ENCODE measurements at regions not wholly inside any gene's neighbourhood (a gene's known extent, or its start where the extent isn't known, plus 50 kb on each side); places are given as distances from the start of the nearest gene placed in this dataset.

DNA sequence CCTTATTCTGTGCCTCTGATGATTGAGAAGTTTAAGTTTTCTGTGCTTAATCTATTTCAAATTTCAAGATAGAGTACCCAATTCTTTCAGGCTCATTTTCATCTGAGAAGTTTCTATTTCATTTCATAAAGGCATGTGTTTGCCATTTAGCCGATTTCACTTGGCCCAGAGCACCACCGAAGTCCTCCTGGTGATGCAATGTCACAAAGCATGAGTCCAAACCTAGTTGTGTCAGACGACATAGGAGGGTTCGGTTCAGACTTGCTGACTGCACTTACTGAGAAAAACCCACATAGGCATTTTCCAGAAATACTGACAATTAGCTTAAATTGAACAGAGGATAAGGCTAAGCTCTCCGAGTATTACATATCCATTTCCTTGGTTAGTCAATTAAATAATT, 152.4 kb upstream of the FAR2 start:
- TF ChIP-seq POLR2A (IDR thresholded peaks at IDR 0.05) = no peak
- TF ChIP-seq, protein P1, sequence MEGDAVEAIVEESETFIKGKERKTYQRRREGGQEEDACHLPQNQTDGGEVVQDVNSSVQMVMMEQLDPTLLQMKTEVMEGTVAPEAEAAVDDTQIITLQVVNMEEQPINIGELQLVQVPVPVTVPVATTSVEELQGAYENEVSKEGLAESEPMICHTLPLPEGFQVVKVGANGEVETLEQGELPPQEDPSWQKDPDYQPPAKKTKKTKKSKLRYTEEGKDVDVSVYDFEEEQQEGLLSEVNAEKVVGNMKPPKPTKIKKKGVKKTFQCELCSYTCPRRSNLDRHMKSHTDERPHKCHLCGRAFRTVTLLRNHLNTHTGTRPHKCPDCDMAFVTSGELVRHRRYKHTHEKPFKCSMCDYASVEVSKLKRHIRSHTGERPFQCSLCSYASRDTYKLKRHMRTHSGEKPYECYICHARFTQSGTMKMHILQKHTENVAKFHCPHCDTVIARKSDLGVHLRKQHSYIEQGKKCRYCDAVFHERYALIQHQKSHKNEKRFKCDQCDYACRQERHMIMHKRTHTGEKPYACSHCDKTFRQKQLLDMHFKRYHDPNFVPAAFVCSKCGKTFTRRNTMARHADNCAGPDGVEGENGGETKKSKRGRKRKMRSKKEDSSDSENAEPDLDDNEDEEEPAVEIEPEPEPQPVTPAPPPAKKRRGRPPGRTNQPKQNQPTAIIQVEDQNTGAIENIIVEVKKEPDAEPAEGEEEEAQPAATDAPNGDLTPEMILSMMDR (IDR thresholded peaks at IDR 0.05) = no peak
- Histone ChIP-seq H3K27ac (no peak overlapping the region), H3K36me3 (replicated peaks in 1 of 2; ENCODE audit: insufficient read depth in 1 of 2, low read depth in 2 of 2) (no peaks in the 10 kb centered on the region), H3K27me3 (no peaks in the 10 kb centered on the region), H3K4me3 (no peak overlapping the region), H3K9me3 (no peaks in the 10 kb centered on the region), H3K4me1 (no peaks in the 10 kb centered on the region)
- DNase-seq (no peak), ATAC-seq (no peak)
- intact Hi-C loops (cut with DNase I) = no loop called here
- 83 to 89% methylated on average over 5 of the region's 5 CpGs for WGBS, 2 donors

DNA sequence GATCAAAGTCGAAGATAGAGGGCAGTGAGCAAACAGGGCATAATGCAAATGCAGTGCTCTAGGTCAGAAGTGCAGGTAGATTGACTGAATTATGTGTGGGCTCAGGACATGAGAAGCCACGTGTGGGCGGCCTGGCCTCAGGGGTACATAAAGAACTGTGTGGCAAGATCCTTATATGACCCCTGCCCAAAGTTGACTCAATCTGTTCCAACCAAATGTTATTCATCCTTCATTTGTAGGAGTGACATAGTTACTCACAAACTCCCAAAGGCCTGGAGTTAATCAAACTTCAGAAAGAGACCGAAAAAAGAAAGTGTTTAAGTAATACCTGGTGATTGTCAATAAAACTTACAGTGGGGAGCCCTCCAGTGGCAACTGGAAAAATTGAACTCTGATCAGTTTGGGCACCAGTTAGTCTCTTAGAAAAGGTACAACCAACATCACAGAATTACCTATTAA, 150.4 kb upstream of the FAR2 start:
- no peak overlapping the region for H3K27ac ChIP-seq
- no peaks in the 10 kb centered on the region for H3K27me3 ChIP-seq
- 54 to 67% methylated on average over 4 of the region's 4 CpGs for WGBS, 2 donors
- TF ChIP-seq, protein P1 (IDR thresholded peaks at IDR 0.05) = peak in 4 of 7 experiments; percentile 15 to 41 (median 27)
- TF ChIP-seq POLR2A (IDR thresholded peaks at IDR 0.05) = no peak
- ATAC-seq = no peak
- intact Hi-C loops (cut with DNase I) = no loop called here
- H3K4me1 ChIP-seq = no peaks in the 10 kb centered on the region
- H3K9me3 ChIP-seq = no peaks in the 10 kb centered on the region
- no peak overlapping the region for H3K4me3 ChIP-seq
- no peaks in the 10 kb centered on the region for H3K36me3 ChIP-seq (replicated peaks in 1 of 2; ENCODE audit: insufficient read depth in 1 of 2, low read depth in 2 of 2)
- DNase-seq = no peak

DNA sequence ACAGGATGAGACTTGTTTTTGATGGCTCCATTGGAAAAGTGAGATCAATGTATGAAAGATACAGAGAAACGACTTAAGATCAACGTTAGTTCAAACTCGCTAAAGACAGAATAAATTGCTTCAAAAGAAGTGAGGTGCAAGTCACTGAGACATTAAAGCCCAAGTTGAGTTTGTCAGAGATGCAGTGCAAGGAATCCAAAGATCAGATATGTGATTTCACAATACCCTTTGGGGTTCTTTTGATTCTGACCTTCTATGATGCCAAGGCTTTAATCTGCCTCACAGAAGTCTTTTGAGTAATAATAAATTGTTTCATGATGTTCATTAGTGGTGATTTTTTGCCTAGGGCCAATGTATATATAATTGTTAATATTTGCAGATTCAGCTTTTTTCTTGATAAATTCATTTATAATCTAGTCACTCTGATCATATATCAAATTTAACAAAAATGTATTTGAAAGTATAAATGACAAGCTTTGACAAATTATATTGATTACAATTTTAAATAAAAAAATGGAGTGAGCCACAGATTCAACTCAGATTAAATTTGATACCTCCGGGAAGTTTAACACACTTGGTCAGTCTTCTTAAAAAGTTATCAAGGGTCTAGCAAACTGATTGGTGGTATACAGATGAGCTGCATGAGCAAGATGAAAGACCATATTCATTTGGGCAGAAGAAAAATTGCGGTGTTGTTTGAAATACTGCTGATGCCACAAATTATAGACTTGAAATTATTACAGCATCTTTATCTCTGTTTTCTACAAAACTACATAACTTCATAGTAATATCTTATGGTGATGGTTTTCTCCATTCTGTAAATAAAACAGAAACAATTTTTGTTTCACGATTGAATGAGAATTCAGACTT, 144.8 kb upstream of the FAR2 start:
- H3K9me3 ChIP-seq = no peaks in the 10 kb centered on the region
- intact Hi-C loops (cut with DNase I) = no loop called here
- DNase-seq (no peak), ATAC-seq (no peak)
- no peak for TF ChIP-seq POLR2A (IDR thresholded peaks at IDR 0.05)
- TF ChIP-seq, protein P1 (IDR thresholded peaks at IDR 0.05) = no peak
- no peak overlapping the region for H3K27ac ChIP-seq
- no peaks in the 10 kb centered on the region for H3K4me1 ChIP-seq
- no peaks in the 10 kb centered on the region for H3K27me3 ChIP-seq
- no peak overlapping the region for H3K4me3 ChIP-seq
- no peaks in the 10 kb centered on the region for H3K36me3 ChIP-seq (replicated peaks in 1 of 2; ENCODE audit: insufficient read depth in 1 of 2, low read depth in 2 of 2)
- WGBS, 2 donors = 58 to 66% methylated on average over 6 of the region's 6 CpGs

DNA sequence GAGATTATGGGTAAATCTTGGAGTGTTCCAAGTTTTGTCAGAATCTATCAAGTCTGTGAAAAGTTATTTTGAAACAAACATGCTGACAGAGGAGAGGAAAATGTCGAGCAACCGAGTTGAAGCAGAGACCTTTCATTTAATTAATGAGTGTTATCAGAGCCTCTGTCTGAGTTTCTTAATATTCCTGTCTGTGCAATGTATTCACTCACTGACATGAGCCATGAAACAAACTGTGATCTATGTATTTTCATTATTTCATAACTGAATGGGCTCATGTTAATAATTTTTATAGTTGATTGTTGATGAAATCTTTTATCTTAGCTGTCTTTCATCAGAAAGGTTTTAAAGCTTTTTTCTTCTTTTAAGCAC, 144.2 kb upstream of the FAR2 start:
- WGBS, 2 donors = 42 to 51% methylated on average over 2 of the region's 2 CpGs
- Histone ChIP-seq H3K27me3 (no peaks in the 10 kb centered on the region), H3K36me3 (replicated peaks in 1 of 2; ENCODE audit: insufficient read depth in 1 of 2, low read depth in 2 of 2) (no peaks in the 10 kb centered on the region), H3K4me1 (no peaks in the 10 kb centered on the region), H3K4me3 (no peak overlapping the region), H3K9me3 (no peaks in the 10 kb centered on the region), H3K27ac (no peak overlapping the region)
- no peak for TF ChIP-seq POLR2A (IDR thresholded peaks at IDR 0.05)
- TF ChIP-seq, protein P1 (IDR thresholded peaks at IDR 0.05) = no peak
- intact Hi-C loops (cut with DNase I) = no loop called here
- ATAC-seq = no peak
- no peak for DNase-seq

DNA sequence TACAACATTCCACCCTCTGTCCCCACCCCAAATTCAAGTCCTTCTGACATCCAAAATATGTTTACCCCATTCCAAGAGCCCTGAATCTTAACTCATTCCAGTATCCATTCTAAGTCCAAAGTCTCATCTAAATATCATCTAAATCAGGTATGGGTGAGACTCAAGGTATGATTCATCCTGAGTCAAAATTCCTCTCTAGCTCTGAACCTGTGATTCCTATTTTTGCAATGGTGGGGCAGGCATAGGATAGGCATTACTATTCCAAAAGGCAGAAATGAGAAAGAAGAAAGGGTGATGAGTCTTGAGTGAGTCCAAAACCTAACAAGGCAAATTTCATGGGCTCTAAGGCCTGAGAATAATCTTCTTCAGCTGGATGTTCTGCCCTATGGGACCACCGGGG, 140.3 kb upstream of the FAR2 start:
- Histone ChIP-seq H3K9me3 (no peaks in the 10 kb centered on the region), H3K4me1 (no peaks in the 10 kb centered on the region), H3K36me3 (replicated peaks in 1 of 2; ENCODE audit: insufficient read depth in 1 of 2, low read depth in 2 of 2) (no peaks in the 10 kb centered on the region), H3K27me3 (no peaks in the 10 kb centered on the region), H3K4me3 (no peak overlapping the region), H3K27ac (no peak overlapping the region)
- intact Hi-C loops (cut with DNase I) = no loop called here
- DNase-seq (no peak), ATAC-seq (no peak)
- no peak for TF ChIP-seq POLR2A (IDR thresholded peaks at IDR 0.05)
- TF ChIP-seq, protein P1 (IDR thresholded peaks at IDR 0.05) = no peak
- 90 to 92% methylated on average over 1 of the region's 1 CpG for WGBS, 2 donors
